GM18867 (cell line): ENCODE measurements at regions not wholly inside any gene's neighbourhood (a gene's known extent, or its start where the extent isn't known, plus 50 kb on each side); places are given as distances from the start of the nearest gene placed in this dataset.

Experiments
- ATAC-seq: cut with Tn5 transposase; IDR thresholded peaks from one replicate; pipeline ENCODE4 v1.9.1; 2021; ENCODE audit warnings: mild to moderate bottlenecking, moderate library complexity; ENCODE audit not compliant: unreplicated experiment

GRCh38 chr9:14560194-14560593 lies 133.0 kb downstream of the ZDHHC21 start:
- ATAC-seq: peak; percentile 93

GRCh38 chr9:14554886-14555285 lies 138.3 kb downstream of the ZDHHC21 start:
- ATAC-seq: no peak

- ATAC-seq: no peak
Measured at GRCh38 chr9:14547245-14548060, 145.8 kb downstream of the ZDHHC21 start.

- ATAC-seq: no peak
Measured at GRCh38 chr9:14546693-14547092, 146.5 kb downstream of the ZDHHC21 start.

- ATAC-seq: no peak
Measured at GRCh38 chr9:14542071-14542470, 151.2 kb downstream of the ZDHHC21 start.

GRCh38 chr9:14538526-14538925 lies 154.7 kb downstream of the ZDHHC21 start:
- no peak for ATAC-seq

GRCh38 chr9:14535161-14535955 lies 157.9 kb downstream of the ZDHHC21 start:
- ATAC-seq: no peak

- ATAC-seq: no peak
Measured at GRCh38 chr9:14533867-14534640, 159.2 kb downstream of the ZDHHC21 start.

GRCh38 chr9:14532456-14533115 lies 160.6 kb downstream of the ZDHHC21 start:
- ATAC-seq: no peak

GRCh38 chr9:14531341-14532269 lies 161.6 kb downstream of the ZDHHC21 start:
- ATAC-seq: no peak

GRCh38 chr9:14530841-14531240 lies 162.4 kb downstream of the ZDHHC21 start:
- ATAC-seq: no peak

- no peak for ATAC-seq
Measured at GRCh38 chr9:14530366-14530765, 162.9 kb downstream of the ZDHHC21 start.

GRCh38 chr9:14529629-14530028 lies 163.6 kb downstream of the ZDHHC21 start:
- ATAC-seq: no peak

GRCh38 chr9:14529054-14529453 lies 164.2 kb downstream of the ZDHHC21 start:
- no peak for ATAC-seq

GRCh38 chr9:14526504-14526903 lies 166.7 kb downstream of the ZDHHC21 start:
- no peak for ATAC-seq

GRCh38 chr9:14525856-14526255 lies 167.4 kb downstream of the ZDHHC21 start:
- ATAC-seq: no peak

GRCh38 chr9:14524873-14525515 lies 168.2 kb downstream of the ZDHHC21 start:
- ATAC-seq: no peak

- no peak for ATAC-seq
Measured at GRCh38 chr9:14523545-14523944, 169.7 kb downstream of the ZDHHC21 start.
